OCI-LY3 (cell line): ENCODE measurements at regions not wholly inside any gene's neighbourhood (a gene's known extent, or its start where the extent isn't known, plus 50 kb on each side); places are given as distances from the start of the nearest gene placed in this dataset.

ENCODE experiments used
- CTCF ChIP-seq: fragments of 200-600, 300-600 bp; sonication (generic); IDR thresholded peaks from 2 replicates; pipeline ENCODE4 v1.5.1; 2014; ENCODE audit warnings: antibody characterized with exemption, low read length, low read depth
- EZH2phosphoT487 ChIP-seq: fragments of 200-600 bp; shearing (Covaris generic); IDR thresholded peaks from 2 replicates; pipeline ENCODE4 v1.6.1; 2018; ENCODE audit warnings: antibody characterized with exemption, mixed run types, low read depth

GRCh38 chr2:136242100-136242499, 124.2 kb upstream of the CXCR4 start:
- TF ChIP-seq CTCF: no peak
- TF ChIP-seq EZH2phosphoT487: no peak
